ENCODE measurements at regions not wholly inside any gene's neighbourhood (a gene's known extent, or its start where the extent isn't known, plus 50 kb on each side); places are given as distances from the start of the nearest gene placed in this dataset.

DNA sequence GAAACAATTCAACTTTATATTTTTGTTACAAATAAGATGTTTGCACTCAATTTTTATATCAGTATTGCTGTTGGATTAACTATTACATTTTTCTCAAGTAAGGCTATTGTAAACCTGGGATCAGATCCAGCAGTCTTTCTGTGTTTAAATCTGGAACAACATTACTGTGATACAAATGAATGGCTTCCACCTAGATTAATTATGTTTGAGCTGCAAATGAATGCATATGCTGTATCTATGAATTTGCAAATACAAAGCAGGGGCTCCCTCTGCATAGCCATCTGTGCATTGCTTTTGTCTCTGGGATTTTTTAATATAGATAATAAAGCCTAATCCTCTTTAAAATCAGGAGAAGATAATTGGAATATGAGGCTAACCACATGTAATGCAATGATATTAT, 69.8 kb upstream of the NEIL3 start:
- Mint-ChIP-seq H3K36me3 (ENCODE audit: insufficient read depth, unreplicated experiment) (no peaks in the 10 kb centered on the region), H3K27me3 (ENCODE audit: insufficient read depth, unreplicated experiment) (peaks cover 2% of the 10 kb centered on the region), H3K4me3 (ENCODE audit: unreplicated experiment) (no peak overlapping the region), H3K9me3 (ENCODE audit: unreplicated experiment) (no peaks in the 10 kb centered on the region), H3K4me1 (ENCODE audit: low read depth, unreplicated experiment) (no peaks in the 10 kb centered on the region), H3K27ac (ENCODE audit: unreplicated experiment) (no peak overlapping the region)
- Histone ChIP-seq H3K27me3 (replicated peaks; ENCODE audit: control insufficient read depth, insufficient read depth, low read length) (no peaks in the 10 kb centered on the region), H3K4me3 (ENCODE audit: low read depth, low read length) (no peak overlapping the region), H3K4me1 (no peaks in the 10 kb centered on the region), H3K9me3 (no peaks in the 10 kb centered on the region), H3K36me3 (ENCODE audit: control insufficient read depth, insufficient read depth, low read length) (no peaks in the 10 kb centered on the region)
- intact Hi-C loops (cut with micrococcal nuclease; ENCODE audit: unreplicated experiment) = no loop called here
- ChIA-PET POLR2A (no interaction called here), CTCF (no interaction called here)
- DNase-seq = no peak
- TF ChIP-seq CTCF (IDR thresholded peaks at IDR 0.05; ENCODE audit: insufficient read depth in 1 of 2, low read depth in 1 of 2, low read length in 1 of 2, severe bottlenecking in 1 of 2, unreplicated experiment in 1 of 2) = no peak
- no TSS peak for BruUV-seq (replicated peaks)

DNA sequence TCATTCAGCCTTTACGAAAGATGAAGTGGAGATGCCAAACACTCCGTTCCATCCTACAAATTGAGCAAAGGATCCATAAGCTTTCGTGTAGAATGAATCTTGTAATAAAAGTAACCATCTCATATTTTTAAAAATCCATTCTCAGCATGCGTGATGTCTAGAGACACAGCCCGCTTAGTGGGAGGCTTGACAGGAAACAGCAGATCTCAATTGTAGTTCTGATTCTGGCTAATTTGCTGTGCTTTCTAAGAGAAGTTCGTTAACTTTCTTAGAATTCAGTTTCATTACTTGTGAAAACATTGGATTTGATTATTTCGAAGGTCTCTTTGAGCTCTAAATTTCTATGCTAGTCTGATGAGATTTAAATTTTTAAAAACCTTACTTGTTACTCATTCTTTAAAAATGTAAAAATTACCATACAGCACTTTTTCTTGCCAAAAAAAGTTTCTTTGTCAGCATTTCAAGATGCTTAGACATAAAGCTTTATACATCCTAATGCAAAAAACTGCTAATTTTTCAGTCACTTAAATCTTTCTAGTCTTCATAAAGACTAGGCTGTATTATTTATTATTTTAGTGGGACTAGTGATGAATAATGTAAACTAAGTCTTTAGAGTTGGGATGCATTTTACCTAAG, 66.9 kb upstream of the NEIL3 start:
- TF ChIP-seq CTCF (IDR thresholded peaks at IDR 0.05; ENCODE audit: insufficient read depth in 1 of 2, low read depth in 1 of 2, low read length in 1 of 2, severe bottlenecking in 1 of 2, unreplicated experiment in 1 of 2) = no peak
- ChIA-PET POLR2A (no interaction called here), CTCF (no interaction called here)
- intact Hi-C loops (cut with micrococcal nuclease; ENCODE audit: unreplicated experiment) = no loop called here
- H3K4me3 Mint-ChIP-seq (ENCODE audit: unreplicated experiment) = no peak overlapping the region
- Histone ChIP-seq H3K36me3 (ENCODE audit: control insufficient read depth, insufficient read depth, low read length) (no peaks in the 10 kb centered on the region), H3K4me3 (ENCODE audit: low read depth, low read length) (no peak overlapping the region), H3K9me3 (no peaks in the 10 kb centered on the region), H3K27me3 (replicated peaks; ENCODE audit: control insufficient read depth, insufficient read depth, low read length) (no peaks in the 10 kb centered on the region), H3K4me1 (no peaks in the 10 kb centered on the region)
- no TSS peak for BruUV-seq (replicated peaks)
- no peak overlapping the region for H3K27ac Mint-ChIP-seq (ENCODE audit: unreplicated experiment)
- DNase-seq = no peak
- no peaks in the 10 kb centered on the region for H3K9me3 Mint-ChIP-seq (ENCODE audit: unreplicated experiment)
- no peaks in the 10 kb centered on the region for H3K36me3 Mint-ChIP-seq (ENCODE audit: insufficient read depth, unreplicated experiment)
- peaks cover 6% of the 10 kb centered on the region for H3K27me3 Mint-ChIP-seq (ENCODE audit: insufficient read depth, unreplicated experiment)
- no peaks in the 10 kb centered on the region for H3K4me1 Mint-ChIP-seq (ENCODE audit: low read depth, unreplicated experiment)

DNA sequence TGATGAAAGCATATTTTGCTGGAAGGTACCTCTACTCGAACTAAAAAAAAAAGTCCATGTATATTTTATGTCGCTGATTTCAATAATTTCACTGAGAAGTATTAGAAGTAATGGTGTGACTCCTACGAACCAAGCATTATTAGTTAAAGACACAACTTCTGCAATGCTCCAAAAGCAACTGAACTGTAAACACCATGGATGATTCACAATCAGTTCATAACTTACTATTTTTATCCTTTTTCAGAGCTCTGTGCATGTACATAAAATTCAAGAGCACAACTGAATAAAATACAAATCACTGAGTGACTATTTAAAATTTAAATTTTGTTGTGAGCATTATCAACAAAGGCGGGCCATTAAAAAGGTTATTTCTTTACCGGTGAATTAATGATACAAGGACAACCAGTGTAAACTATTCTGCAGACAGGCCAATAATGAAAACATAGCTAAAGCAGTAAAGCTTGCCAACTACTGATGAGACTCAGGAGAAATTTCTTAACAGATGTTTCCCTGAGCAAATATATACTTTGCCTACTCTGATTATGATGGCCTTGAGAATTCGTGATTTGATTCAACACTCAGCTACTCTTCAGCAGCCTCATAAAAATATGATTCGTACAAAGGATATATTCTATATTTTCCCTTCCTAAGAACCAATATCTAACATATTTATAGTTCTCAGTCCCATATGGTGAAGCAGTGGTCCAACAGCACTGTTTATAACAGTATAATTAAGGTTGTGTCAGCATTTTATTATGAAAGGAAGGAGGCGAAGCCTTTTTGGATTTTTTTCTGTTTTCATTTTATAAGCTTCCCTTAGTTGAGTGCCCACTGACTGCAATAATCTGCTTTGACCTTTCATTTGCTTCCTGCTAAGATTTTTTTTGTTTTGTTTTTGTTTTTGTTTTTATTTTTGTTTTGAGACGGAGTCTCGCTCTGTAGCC, 62.8 kb upstream of the NEIL3 start:
- Mint-ChIP-seq H3K4me3 (ENCODE audit: unreplicated experiment) (no peak overlapping the region), H3K36me3 (ENCODE audit: insufficient read depth, unreplicated experiment) (no peaks in the 10 kb centered on the region), H3K4me1 (ENCODE audit: low read depth, unreplicated experiment) (no peaks in the 10 kb centered on the region), H3K27ac (ENCODE audit: unreplicated experiment) (no peak overlapping the region), H3K27me3 (ENCODE audit: insufficient read depth, unreplicated experiment) (peaks cover 17% of the 10 kb centered on the region), H3K9me3 (ENCODE audit: unreplicated experiment) (no peaks in the 10 kb centered on the region)
- no peak for DNase-seq
- intact Hi-C loops (cut with micrococcal nuclease; ENCODE audit: unreplicated experiment) = no loop called here
- ChIA-PET CTCF (no interaction called here), POLR2A (interaction anchor here (0.7 kb wide), 1 partner anchor 159 kb away, joined by 8 read pairs; no protein-coding TSS in a partner anchor)
- Histone ChIP-seq H3K9me3 (no peaks in the 10 kb centered on the region), H3K36me3 (ENCODE audit: control insufficient read depth, insufficient read depth, low read length) (no peaks in the 10 kb centered on the region), H3K4me3 (ENCODE audit: low read depth, low read length) (no peak overlapping the region), H3K27me3 (replicated peaks; ENCODE audit: control insufficient read depth, insufficient read depth, low read length) (no peaks in the 10 kb centered on the region), H3K4me1 (no peaks in the 10 kb centered on the region)
- TF ChIP-seq CTCF (IDR thresholded peaks at IDR 0.05; ENCODE audit: insufficient read depth in 1 of 2, low read depth in 1 of 2, low read length in 1 of 2, severe bottlenecking in 1 of 2, unreplicated experiment in 1 of 2) = no peak
- no TSS peak for BruUV-seq (replicated peaks)
